SIG-M5 treated with dmso at 0.1 percent for 504 hours (cell line): ENCODE measurements at regions not wholly inside any gene's neighbourhood (a gene's known extent, or its start where the extent isn't known, plus 50 kb on each side); places are given as distances from the start of the nearest gene placed in this dataset.

ENCODE experiments used
- DNase-seq: peaks from one replicate; lab custom pipeline; 2025; ENCODE audit not compliant: unreplicated experiment; lab: John Stamatoyannopoulos, UW

DNA sequence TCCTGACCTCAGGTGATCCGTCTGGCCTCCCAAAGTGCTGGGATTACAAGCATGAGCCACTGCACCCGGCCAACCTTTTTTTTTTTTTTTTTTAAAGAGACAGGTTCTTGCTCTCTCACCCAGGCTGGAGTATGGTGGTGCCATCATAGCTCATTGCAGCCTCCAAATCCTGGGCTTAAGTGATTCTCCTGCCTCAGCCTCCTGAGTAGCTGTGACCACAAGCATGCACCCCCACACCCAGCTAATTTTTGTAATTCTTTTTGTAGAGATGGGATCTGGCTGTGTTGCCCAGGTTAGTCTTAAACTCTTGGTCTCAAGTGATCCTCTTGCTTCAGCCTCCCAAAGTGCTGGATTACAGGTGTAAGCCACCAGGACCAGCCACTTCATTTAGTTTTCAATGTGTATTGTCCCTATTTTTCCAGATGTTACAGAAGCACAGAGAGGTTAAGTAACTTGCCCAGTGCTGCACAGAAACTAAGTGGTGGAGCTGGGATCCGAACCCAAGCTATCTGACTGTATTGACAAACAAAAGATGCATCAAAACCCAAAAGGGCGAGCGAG, 55.6 kb upstream of the GRK3 start:
- DNase-seq: no peak

DNA sequence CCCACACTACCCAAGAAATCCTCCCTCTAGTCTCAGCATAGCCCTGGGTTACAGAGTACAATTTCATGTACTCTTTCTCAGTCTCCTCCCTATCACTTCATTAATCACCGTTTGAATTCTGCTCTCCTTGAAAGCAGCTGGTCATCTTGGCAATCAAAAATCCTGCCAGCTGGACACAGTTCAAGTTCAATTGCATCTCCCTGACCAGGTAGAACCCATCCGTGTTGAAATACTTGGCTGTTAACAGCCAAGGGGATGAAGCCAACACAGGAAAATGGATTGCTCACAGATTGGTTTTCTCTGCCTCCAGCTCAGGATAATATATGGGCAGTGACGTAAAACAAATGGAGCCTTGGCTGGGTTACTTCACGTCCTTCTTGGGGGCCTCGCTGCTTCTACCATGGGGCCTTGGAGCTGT, 55.1 kb upstream of the GRK3 start:
- DNase-seq: no peak

DNA sequence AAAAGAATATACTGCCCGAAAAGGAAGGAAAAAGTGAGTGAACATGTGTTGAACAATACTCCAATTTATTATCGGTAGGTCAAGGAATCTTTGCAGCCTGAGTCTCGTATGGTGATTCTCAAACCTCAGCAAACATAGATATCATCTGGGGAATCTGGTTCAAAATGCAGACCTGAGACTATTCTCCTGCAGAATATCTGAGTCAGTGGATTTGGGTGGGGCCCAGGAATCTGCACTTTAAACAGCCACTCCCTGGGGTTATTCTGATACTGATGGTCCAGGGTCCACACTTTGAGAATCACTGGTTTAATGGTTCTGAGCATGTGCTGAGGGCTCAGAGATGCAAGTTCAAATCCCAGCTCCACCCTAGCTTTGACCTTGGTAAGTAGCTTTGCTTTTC, 53.6 kb upstream of the GRK3 start:
- DNase-seq: no peak

- DNase-seq: no peak
These were observed 52.8 kb upstream of the GRK3 start for GRCh38 chr22:25511725-25512124.

- no peak for DNase-seq
These were observed 49.9 kb upstream of the GRK3 start for GRCh38 chr22:25514436-25515180.
